Neutrophil (primary cell): ENCODE measurements at regions not wholly inside any gene's neighbourhood (a gene's known extent, or its start where the extent isn't known, plus 50 kb on each side); places are given as distances from the start of the nearest gene placed in this dataset.

ENCODE experiments used
- H3K27ac ChIP-seq: fragments of 200-600 bp; sonication (generic); 2 replicates; pipeline ENCODE4 v1.5.1; 2016; ENCODE audit warnings: mild to moderate bottlenecking, moderate library complexity
- H3K27me3 ChIP-seq: fragments of 200-600 bp; sonication (generic); 2 replicates; pipeline ENCODE4 v1.6.0; 2016; ENCODE audit warnings: mild to moderate bottlenecking
- H3K36me3 ChIP-seq: fragments of 200-600 bp; sonication (generic); 2 replicates; pipeline ENCODE4 v1.5.1; 2017
- H3K4me1 ChIP-seq, 2 experiments: fragments of 200-600 bp in 1 of 2; sonication (generic) in 1 of 2; 1 replicate in 1 of 2; 2 replicates in 1 of 2; pipeline versions ENCODE4 v1.5.1 to v1.6.1; 2013 to 2016; ENCODE audit warnings: low read depth in 1 of 2, low read length in 1 of 2, mild to moderate bottlenecking in 1 of 2, moderate library complexity in 1 of 2; ENCODE audit not compliant: control insufficient read depth in 1 of 2, insufficient read depth in 1 of 2
- H3K4me3 ChIP-seq, 2 experiments: fragments of 200-600 bp in 1 of 2; sonication (generic) in 1 of 2; 1 replicate in 1 of 2; 2 replicates in 1 of 2; pipeline ENCODE4 v1.5.1; 2013 to 2016; ENCODE audit warnings: low read depth in 1 of 2, low read length in 1 of 2, mild to moderate bottlenecking in 1 of 2, moderate library complexity in 1 of 2
- H3K9me3 ChIP-seq: fragments of 200-600 bp; sonication (generic); 2 replicates; pipeline ENCODE4 v1.5.1; 2016
- TF ChIP-seq, protein P1 (sequence below): fragments of 200-600 bp; sonication (generic); IDR thresholded peaks from 2 replicates; pipeline ENCODE4 v1.5.1; 2016; ENCODE audit warnings: antibody characterized with exemption

GRCh38 chr21:17139696-17140095 lies 373.1 kb upstream of the CXADR start:
- Histone ChIP-seq H3K36me3 (no peaks in the 10 kb centered on the region), H3K27ac (no peak overlapping the region), H3K4me3 (no peak overlapping the region), H3K27me3 (no peaks in the 10 kb centered on the region), H3K9me3 (no peaks in the 10 kb centered on the region), H3K4me1 (no peaks in the 10 kb centered on the region)
- TF ChIP-seq, protein P1, sequence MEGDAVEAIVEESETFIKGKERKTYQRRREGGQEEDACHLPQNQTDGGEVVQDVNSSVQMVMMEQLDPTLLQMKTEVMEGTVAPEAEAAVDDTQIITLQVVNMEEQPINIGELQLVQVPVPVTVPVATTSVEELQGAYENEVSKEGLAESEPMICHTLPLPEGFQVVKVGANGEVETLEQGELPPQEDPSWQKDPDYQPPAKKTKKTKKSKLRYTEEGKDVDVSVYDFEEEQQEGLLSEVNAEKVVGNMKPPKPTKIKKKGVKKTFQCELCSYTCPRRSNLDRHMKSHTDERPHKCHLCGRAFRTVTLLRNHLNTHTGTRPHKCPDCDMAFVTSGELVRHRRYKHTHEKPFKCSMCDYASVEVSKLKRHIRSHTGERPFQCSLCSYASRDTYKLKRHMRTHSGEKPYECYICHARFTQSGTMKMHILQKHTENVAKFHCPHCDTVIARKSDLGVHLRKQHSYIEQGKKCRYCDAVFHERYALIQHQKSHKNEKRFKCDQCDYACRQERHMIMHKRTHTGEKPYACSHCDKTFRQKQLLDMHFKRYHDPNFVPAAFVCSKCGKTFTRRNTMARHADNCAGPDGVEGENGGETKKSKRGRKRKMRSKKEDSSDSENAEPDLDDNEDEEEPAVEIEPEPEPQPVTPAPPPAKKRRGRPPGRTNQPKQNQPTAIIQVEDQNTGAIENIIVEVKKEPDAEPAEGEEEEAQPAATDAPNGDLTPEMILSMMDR: no peak

DNA sequence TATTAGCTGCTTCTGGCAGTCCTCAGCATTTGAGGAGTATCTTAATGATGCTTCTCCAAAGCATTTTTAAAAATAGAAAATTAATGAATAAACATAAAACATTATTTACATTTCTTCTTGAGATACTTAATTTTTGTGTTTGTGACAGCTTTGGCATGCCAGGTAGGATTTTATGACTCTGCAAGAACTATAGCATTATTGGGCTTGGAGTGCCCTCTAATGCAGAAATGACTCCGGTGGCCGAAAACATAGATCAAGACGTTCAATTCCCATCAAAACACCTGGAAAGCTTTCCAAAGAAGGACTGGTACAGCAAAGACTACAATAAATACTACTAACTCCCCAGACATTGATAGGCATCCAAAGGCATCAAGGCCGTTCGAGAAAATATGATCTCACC lies 366.4 kb upstream of the CXADR start:
- H3K4me3 ChIP-seq: no peak overlapping the region
- no peaks in the 10 kb centered on the region for H3K9me3 ChIP-seq
- no peak overlapping the region for H3K27ac ChIP-seq
- no peaks in the 10 kb centered on the region for H3K36me3 ChIP-seq
- TF ChIP-seq, protein P1: no peak
- no peaks in the 10 kb centered on the region for H3K27me3 ChIP-seq
- no peaks in the 10 kb centered on the region for H3K4me1 ChIP-seq

DNA sequence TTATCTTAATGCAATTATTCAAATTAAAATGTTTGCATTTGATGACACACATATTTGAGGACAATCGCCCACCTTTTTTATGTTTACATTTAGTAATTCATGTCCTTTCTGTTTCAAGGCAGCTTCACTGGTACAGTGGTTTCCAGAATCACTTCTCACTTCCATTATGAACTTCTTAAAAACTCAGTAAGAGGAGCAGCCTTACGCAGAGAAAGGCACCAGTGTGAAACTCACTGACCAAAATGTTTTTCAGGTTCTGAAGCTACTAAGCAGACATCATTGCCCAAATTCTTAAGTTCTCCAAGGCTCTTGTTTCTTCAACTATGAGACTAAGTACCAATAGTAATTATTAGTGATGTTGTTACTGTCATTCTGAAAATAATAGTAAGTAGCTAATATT lies 353.1 kb upstream of the CXADR start:
- Histone ChIP-seq H3K9me3 (no peaks in the 10 kb centered on the region), H3K27me3 (no peaks in the 10 kb centered on the region), H3K4me3 (no peak overlapping the region), H3K27ac (no peak overlapping the region), H3K36me3 (no peaks in the 10 kb centered on the region), H3K4me1 (no peaks in the 10 kb centered on the region)
- TF ChIP-seq, protein P1: no peak

GRCh38 chr21:17185674-17186073 lies 327.2 kb upstream of the CXADR start:
- Histone ChIP-seq H3K36me3 (no peaks in the 10 kb centered on the region), H3K9me3 (no peaks in the 10 kb centered on the region), H3K27ac (no peak overlapping the region), H3K4me1 (no peaks in the 10 kb centered on the region), H3K4me3 (no peak overlapping the region), H3K27me3 (no peaks in the 10 kb centered on the region)
- TF ChIP-seq, protein P1: no peak

DNA sequence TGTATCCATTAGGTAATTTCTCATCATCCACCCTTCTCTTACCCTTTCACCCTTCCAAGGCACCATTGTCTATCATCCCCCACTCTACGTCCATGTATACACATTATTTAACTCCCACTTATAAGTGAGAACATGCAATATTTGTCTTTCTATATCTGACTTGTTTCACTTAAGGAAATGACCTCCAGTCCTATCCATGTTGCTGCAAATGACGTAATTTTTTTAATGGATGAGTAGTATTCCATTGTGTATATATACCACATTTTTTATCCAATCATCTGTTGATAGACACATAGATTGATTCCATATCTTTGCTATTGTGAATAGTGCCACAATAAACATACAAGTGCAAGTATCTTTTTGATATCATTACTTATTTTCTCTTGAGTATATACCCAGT lies 322.9 kb upstream of the CXADR start:
- no peak overlapping the region for H3K4me3 ChIP-seq
- H3K4me1 ChIP-seq: no peaks in the 10 kb centered on the region
- H3K9me3 ChIP-seq: no peaks in the 10 kb centered on the region
- no peaks in the 10 kb centered on the region for H3K27me3 ChIP-seq
- no peak overlapping the region for H3K27ac ChIP-seq
- H3K36me3 ChIP-seq: no peaks in the 10 kb centered on the region
- TF ChIP-seq, protein P1: no peak

GRCh38 chr21:17191346-17191993 lies 321.4 kb upstream of the CXADR start:
- Histone ChIP-seq H3K4me1 (no peaks in the 10 kb centered on the region), H3K9me3 (no peaks in the 10 kb centered on the region), H3K27ac (no peak overlapping the region), H3K36me3 (no peaks in the 10 kb centered on the region), H3K27me3 (no peaks in the 10 kb centered on the region), H3K4me3 (no peak overlapping the region)
- TF ChIP-seq, protein P1: no peak
